NCI-H187 (cell line): ENCODE measurements at regions not wholly inside any gene's neighbourhood (a gene's known extent, or its start where the extent isn't known, plus 50 kb on each side); places are given as distances from the start of the nearest gene placed in this dataset.

Experiments used
- DNase-seq, 2 experiments: peaks; one replicate each; lab custom pipeline; 2025; lab: John Stamatoyannopoulos, UW

- no peak for DNase-seq
These were observed 218.8 kb upstream of the ECI2 start for GRCh38 chr6:4354181-4354580.

DNA sequence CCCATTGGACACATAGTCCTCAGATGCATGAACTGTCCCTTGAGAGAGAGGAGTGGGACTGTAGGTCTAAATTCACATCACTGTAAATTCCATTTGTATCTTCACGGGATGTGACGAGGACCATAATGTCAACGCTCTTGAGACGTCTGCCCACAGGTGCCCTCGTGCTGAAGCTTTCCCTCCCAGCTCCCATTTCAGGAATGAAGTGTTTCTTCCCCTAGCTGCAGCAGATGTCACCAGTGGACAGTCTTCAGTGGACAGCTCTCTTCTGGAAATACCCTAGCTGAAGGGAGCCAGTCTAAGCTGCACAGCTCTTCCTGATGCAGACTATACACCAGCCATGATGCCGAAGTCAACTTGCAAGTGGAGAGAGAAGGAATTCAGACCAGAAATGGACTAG, 217.4 kb upstream of the ECI2 start:
- DNase-seq = no peak

GRCh38 chr6:4352322-4352669, 216.9 kb upstream of the ECI2 start:
- DNase-seq = no peak

- no peak for DNase-seq
These were observed 216.3 kb upstream of the ECI2 start for GRCh38 chr6:4351520-4352321.

GRCh38 chr6:4350567-4351519, 215.5 kb upstream of the ECI2 start:
- no peak for DNase-seq

DNA sequence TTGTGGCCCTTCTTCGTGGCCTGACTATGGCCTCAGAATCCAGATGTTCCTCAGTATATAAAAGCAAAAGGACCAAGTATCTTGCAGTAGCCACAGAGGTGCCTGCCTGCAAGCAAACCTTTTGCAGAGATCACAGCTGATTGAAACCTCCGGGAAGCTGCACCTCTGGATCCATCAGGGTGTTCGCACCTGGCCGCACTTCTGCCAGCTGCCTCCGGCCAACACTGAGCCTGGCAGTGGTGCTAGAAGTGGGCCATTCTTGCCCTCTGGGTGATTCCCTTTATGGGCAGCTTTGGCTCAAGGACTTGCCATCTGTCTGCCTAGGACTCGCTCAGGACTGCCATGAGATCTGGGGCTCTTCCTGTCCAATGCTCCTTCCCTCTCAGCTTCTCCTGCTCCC, 214.6 kb upstream of the ECI2 start:
- DNase-seq = no peak

DNA sequence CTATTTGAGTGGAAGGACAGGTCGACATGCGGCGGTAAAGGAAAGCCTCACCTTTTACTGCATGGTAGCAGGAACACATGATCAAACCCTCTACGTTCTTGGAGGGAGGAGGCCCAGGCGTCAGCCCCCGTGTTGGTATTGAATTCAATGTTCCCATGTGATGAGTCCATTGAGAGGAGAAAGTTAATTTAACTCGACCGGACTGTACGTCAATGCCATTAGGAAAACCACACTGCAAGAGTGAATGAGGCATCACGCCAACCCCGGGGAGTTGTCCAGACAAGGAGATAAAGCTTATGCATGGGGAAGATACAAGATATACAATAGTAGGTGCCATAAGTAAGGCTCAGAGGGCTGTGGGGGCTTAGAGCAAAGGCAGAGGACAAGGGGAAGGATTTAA, 213.9 kb upstream of the ECI2 start:
- DNase-seq = no peak

DNA sequence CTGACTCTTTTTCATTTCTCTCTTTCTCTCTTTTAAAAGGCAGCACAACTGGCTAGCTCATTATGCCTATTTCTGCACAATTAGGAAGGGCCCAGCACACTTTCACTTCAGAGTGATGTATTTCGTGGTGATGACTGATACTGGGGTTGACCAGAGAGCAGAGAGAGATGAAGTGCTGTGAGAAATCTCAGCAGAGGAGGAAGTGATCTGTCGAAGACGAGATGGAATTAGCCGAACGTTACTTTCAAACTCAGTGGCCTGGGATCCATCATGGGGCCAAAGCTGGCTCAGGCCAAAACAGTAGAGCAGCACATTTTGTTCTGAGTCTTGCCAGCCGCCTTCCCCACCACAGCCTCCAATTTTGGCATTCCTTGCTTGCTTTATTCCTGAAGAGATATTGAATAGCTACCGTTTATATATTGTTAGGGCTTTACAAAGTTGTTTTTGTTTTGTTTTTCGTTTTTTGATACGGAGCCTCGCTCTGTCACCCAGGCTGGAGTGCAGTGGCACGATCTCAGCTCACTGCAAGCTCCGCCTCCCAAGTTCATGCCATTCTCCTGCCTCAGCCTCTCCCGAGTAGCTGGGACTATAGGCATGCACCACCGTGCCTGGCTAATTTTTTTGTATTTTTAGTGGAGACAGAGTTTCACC, 213.2 kb upstream of the ECI2 start:
- no peak for DNase-seq

- DNase-seq = no peak
These were observed 212.5 kb upstream of the ECI2 start for GRCh38 chr6:4347877-4348276.

DNA sequence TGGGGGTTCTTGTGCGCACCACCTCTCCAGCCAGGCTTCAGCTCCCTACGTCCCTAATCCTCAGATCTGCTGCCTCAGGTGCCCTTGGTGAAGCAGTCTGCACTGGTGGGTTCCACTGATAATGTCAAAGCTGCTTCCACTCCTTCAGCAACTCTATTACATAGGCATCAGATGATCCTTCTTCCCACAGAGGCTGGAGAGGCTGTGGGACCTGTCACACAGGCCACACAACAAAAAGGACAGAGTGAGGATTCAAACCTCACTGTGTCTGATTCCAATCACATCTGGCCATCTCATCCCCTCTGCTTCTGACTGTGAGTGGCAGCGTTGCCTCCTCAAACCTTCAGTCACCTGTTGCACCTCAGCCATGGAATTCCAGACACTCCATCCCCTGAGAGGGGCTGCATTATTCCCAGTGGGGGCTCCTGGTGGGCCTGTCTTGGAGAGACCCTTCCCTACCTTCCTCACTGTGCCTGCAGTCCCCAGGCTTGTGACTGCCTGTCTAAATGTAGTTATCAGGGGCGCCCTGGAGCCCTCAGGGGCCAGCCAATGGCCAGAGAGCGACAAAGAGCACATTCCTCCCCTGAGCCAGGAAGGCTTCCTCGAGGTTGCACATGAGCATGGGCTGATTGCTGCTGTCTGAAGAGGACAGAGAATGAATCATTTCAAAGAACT, 211.4 kb upstream of the ECI2 start:
- DNase-seq = no peak

DNA sequence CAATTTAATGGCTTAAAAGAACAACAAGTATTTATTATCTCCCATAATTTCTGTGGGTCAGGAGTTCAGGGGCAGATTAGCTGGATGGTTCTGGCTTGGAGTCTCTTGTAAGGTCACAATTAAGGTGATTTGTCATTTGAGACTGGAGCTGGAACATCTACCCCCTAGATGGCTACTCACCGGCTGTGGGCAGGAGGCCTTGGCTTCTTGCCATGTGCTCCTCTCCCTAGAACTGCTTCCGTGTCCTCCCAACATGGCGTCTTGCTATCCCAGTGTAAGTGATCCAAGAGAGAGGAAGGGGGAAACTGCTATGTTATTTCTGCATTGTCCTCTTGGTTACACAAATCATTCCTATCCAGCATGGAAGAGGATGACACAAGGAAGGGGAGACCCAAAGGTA, 210.2 kb upstream of the ECI2 start:
- no peak for DNase-seq

DNA sequence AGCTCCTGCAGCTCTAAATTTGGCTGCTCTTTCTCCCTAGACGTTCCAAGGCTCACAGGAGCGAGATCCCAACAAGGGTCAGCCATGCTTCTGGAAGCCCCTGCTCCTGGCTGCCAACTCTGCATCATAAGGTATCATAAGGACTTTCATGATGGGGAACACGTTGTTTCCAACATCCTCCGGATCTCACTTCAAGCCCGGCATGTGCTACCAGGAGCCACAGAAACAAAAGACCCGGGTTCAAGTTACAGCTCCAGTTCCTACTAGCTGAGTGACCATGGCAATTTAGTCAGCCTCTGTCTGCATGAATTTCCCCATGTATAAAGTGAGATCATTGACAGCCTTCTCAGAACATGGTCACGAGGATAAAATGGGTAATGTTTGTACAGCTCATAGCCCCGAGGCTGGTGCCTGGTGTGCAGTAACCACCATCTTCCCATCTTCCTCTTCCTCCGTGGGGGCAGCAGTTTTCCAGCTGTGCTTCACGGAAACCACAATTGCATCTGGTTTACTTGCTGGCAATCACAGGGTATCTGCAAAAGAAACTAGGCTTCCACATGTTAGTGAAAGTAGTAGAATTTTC, 209.0 kb upstream of the ECI2 start:
- DNase-seq = no peak

GRCh38 chr6:4342407-4343137, 207.2 kb upstream of the ECI2 start:
- no peak for DNase-seq

DNA sequence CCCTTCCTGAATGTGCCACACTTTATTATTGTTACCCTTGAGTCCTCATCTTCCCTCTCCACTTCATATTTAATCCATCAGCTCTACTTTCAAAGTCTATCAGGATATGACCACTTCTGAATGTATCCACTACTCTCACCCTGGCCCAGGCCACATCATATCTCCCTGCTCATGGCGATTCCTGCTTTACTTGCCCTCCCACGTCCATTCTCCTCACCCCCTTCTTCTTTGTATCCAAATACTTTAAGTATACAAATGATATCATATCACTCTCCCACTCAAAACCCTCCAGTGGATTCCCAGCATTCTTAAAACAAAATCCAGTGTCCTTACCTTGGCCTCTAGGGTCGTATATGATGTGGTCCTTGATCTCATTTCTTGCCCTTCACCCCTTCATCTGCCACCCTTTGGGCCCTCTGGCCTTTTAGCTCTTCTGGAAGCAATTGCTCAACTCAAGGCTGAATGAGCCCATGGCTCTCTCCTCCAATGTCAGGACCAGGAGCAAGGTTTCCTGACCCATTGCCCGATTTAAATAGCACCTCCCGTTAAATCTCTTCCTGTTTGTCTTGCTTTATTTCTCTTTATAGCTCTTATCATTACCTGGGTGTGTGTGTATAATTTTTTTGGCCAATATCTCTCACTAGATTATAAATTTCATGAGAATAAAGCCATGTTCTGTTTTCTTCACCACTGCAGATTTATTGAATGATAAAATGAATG, 205.9 kb upstream of the ECI2 start:
- no peak for DNase-seq

GRCh38 chr6:4340544-4340943, 205.2 kb upstream of the ECI2 start:
- no peak for DNase-seq

- no peak for DNase-seq
These were observed 203.5 kb upstream of the ECI2 start for GRCh38 chr6:4338884-4339283.

GRCh38 chr6:4336778-4337442, 201.5 kb upstream of the ECI2 start:
- no peak for DNase-seq

- DNase-seq = no peak
These were observed 200.7 kb upstream of the ECI2 start for GRCh38 chr6:4336084-4336483.

DNA sequence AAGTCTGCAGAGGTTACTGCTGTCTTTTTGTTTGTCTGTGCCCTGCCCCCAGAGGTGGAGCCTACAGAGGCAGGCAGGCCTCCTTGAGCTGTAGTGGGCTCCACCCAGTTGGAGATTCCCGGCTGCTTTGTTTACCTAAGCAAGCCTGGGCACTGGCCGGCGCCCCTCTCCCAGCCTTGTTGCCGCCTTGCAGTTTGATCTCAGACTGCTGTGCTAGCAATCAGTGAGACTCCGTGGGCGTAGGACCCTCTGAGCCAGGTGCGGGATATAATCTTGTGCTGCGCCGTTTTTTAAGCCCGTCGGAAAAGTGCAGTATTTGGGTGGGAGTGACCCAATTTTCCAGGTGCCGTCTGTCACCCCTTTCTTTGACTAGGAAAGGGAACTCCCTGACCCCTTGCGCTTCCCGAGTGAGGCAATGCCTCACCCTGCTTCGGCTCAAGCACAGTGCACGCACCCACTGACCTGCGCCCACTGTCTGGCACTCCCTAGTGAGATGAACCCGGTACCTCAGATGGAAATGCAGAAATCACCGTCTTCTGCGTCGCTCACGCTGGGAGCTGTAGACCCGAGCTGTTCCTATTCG, 198.9 kb upstream of the ECI2 start:
- DNase-seq = peak in 1 of 2 experiments; percentile 24
